Mesenchymal stem cell (in vitro differentiated cells and primary cell): ENCODE measurements at regions not wholly inside any gene's neighbourhood (a gene's known extent, or its start where the extent isn't known, plus 50 kb on each side); places are given as distances from the start of the nearest gene placed in this dataset.
"Not testable (repeated sequence)": the region's sequence is repeated elsewhere in the genome, so short reads cannot be mapped to it uniquely, and the experiment has no call there.

Source experiments
- DNase-seq: peaks from one replicate; pipeline ENCODE4 v3.0.0-alpha.2; 2013
- H2AFZ ChIP-seq: one replicate; pipeline ENCODE4 v1.6.1; 2013; ENCODE audit warnings: low read depth, mild to moderate bottlenecking, control low read depth, inconsistent platforms, low read length, moderate library complexity
- H2AK5ac ChIP-seq: 2 replicates; pipeline ENCODE4 v1.6.1; 2013; ENCODE audit warnings: low read length, moderate library complexity, mild to moderate bottlenecking, inconsistent platforms; ENCODE audit not compliant: severe bottlenecking
- H2BK120ac ChIP-seq: one replicate; pipeline ENCODE4 v1.6.1; 2013; ENCODE audit warnings: low read depth, mild to moderate bottlenecking, inconsistent platforms, low read length, moderate library complexity
- H2BK12ac ChIP-seq, 2 experiments: one replicate each; pipeline ENCODE4 v1.6.1; 2013; ENCODE audit warnings: inconsistent platforms in 2 of 2, low read length in 2 of 2, mild to moderate bottlenecking in 2 of 2, moderate library complexity in 2 of 2, control low read depth in 1 of 2
- H2BK15ac ChIP-seq: one replicate; pipeline ENCODE4 v1.6.1; 2013; ENCODE audit warnings: mild to moderate bottlenecking, low read depth, inconsistent platforms; ENCODE audit not compliant: poor library complexity, severe bottlenecking
- H2BK5ac ChIP-seq: 2 replicates; pipeline ENCODE4 v1.6.1; 2013; ENCODE audit warnings: low read depth, mild to moderate bottlenecking, low read length, control low read depth, inconsistent platforms; ENCODE audit not compliant: poor library complexity, severe bottlenecking
- H3K14ac ChIP-seq, 2 experiments: one replicate each; pipeline ENCODE4 v1.6.1; 2013; ENCODE audit warnings: inconsistent platforms in 2 of 2, low read length in 2 of 2, control low read depth in 1 of 2, mild to moderate bottlenecking in 1 of 2, moderate library complexity in 1 of 2
- H3K18ac ChIP-seq, 2 experiments: one replicate each; pipeline ENCODE4 v1.6.1; 2013; ENCODE audit warnings: inconsistent platforms in 2 of 2, low read length in 2 of 2, control low read depth in 1 of 2, low read depth in 1 of 2, mild to moderate bottlenecking in 1 of 2
- H3K23ac ChIP-seq, 2 experiments: one replicate each; pipeline ENCODE4 v1.6.1; 2013; ENCODE audit warnings: inconsistent platforms in 2 of 2, low read length in 2 of 2, mild to moderate bottlenecking in 2 of 2, moderate library complexity in 2 of 2, control low read depth in 1 of 2
- H3K27ac ChIP-seq: 2 replicates; pipeline ENCODE4 v1.5.1; 2013; ENCODE audit warnings: mild to moderate bottlenecking, moderate library complexity, low read length, control low read depth, inconsistent platforms; ENCODE audit not compliant: poor library complexity, severe bottlenecking
- H3K27me3 ChIP-seq, 2 experiments: 2 replicates each; pipeline versions ENCODE4 v1.6.1 to v1.7.0; 2013; ENCODE audit warnings: low read length in 2 of 2, mild to moderate bottlenecking in 2 of 2, moderate library complexity in 2 of 2, control low read depth in 1 of 2, inconsistent platforms in 1 of 2; ENCODE audit not compliant: control insufficient read depth in 1 of 2, insufficient read depth in 1 of 2
- H3K36me3 ChIP-seq, 2 experiments: 2 replicates each; pipeline versions ENCODE4 v1.6.1 to v1.7.0; 2013; ENCODE audit warnings: low read length in 2 of 2, control low read depth in 1 of 2, inconsistent platforms in 1 of 2, low read depth in 1 of 2, mild to moderate bottlenecking in 1 of 2; ENCODE audit not compliant: insufficient read depth in 2 of 2, control insufficient read depth in 1 of 2
- H3K4ac ChIP-seq, 2 experiments: one replicate each; pipeline ENCODE4 v1.6.1; 2013; ENCODE audit warnings: inconsistent platforms in 2 of 2, low read length in 2 of 2, mild to moderate bottlenecking in 2 of 2, moderate library complexity in 2 of 2, control low read depth in 1 of 2, low read depth in 1 of 2
- H3K4me1 ChIP-seq: 2 replicates; pipeline ENCODE4 v1.6.1; 2013; ENCODE audit warnings: low read depth, low read length, control low read depth; ENCODE audit not compliant: control insufficient read depth, insufficient read depth
- H3K4me2 ChIP-seq: 2 replicates; pipeline ENCODE4 v1.6.1; 2013; ENCODE audit warnings: low read length, mild to moderate bottlenecking, inconsistent platforms; ENCODE audit not compliant: poor library complexity, severe bottlenecking
- H3K4me3 ChIP-seq, 2 experiments: 2 replicates each; pipeline versions ENCODE4 v1.5.1 to v1.7.0; 2013; ENCODE audit warnings: low read length in 2 of 2, mild to moderate bottlenecking in 2 of 2, control low read depth in 1 of 2, low read depth in 1 of 2; ENCODE audit not compliant: insufficient read depth in 1 of 2
- H3K79me1 ChIP-seq: replicated peaks from 2 replicates; pipeline ENCODE4 v1.6.1; 2013; ENCODE audit warnings: mild to moderate bottlenecking, control low read depth, low read length, inconsistent platforms; ENCODE audit not compliant: poor library complexity, severe bottlenecking
- H3K9ac ChIP-seq: 2 replicates; pipeline ENCODE4 v1.7.0; 2013; ENCODE audit warnings: mild to moderate bottlenecking, low read length, moderate library complexity
- H3K9me3 ChIP-seq: 2 replicates; pipeline ENCODE4 v1.7.0; 2013; ENCODE audit warnings: mild to moderate bottlenecking, low read length; ENCODE audit not compliant: control insufficient read depth
- H4K8ac ChIP-seq: one replicate; pipeline ENCODE4 v1.6.1; 2013; ENCODE audit warnings: inconsistent platforms, mild to moderate bottlenecking, low read length, moderate library complexity
- H4K91ac ChIP-seq: one replicate; pipeline ENCODE4 v1.6.1; 2013; ENCODE audit warnings: mild to moderate bottlenecking, low read length, inconsistent platforms
- whole genome bisulfite sequencing: methylation state at CpG from one replicate; pipeline ENCODE4 v1.1.7; 2013; ENCODE audit warnings: mixed read lengths; 5-methylcytosine and 5-hydroxymethylcytosine counted together

DNA sequence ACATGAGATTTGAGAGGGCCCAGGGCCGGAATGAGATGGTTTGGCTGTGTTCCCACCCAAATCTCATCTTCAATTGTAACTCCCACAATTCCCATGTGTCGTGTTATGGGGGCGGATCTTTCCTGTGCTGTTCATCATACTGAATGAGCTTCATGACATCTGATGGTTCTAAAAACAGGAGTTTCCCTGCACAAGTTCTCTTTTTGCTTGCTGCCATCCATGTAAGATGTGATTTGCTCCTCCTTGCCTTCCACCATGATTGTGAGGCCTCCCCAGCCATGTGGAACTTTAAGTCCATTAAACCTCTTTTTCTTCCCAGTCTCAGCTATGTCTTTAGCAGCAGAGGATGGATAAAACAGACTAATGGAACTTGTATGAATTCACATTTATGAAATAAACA, 131.9 kb upstream of the ZC3H15 start:
- not testable (repeated sequence) for H3K4me1 ChIP-seq, H2BK15ac ChIP-seq, H3K9ac ChIP-seq, H3K4me3 ChIP-seq, DNase-seq, H3K79me1 ChIP-seq, H2BK12ac ChIP-seq, H2AFZ ChIP-seq, H3K4me2 ChIP-seq, H3K4ac ChIP-seq, H2AK5ac ChIP-seq, H3K23ac ChIP-seq, H3K14ac ChIP-seq, H2BK120ac ChIP-seq, H2BK5ac ChIP-seq, H4K91ac ChIP-seq, H3K18ac ChIP-seq, H3K27me3 ChIP-seq, H4K8ac ChIP-seq, H3K9me3 ChIP-seq, H3K36me3 ChIP-seq, H3K27ac ChIP-seq
- WGBS = 100% methylated on average over 2 of the region's 3 CpGs

DNA sequence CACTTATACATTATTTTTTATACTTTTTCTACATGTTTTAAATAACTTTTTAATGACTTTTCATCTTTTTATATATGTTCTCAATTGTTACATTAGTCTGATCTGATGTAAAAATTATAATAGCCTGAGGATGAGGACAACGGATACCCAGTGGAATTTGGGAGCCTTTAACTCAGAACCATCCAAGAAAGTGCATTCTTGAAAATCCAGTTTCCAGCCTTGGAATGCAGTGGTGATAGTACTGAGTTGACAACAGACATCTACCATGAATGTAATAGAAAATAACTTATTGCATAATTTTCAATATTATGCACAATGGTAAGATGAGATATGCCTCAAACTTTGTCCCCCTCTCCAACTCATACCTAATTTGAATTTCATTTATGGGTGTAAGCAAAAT, 120.7 kb upstream of the ZC3H15 start:
- H2AFZ ChIP-seq = no peak overlapping the region
- no peak overlapping the region for H2BK12ac ChIP-seq
- H3K23ac ChIP-seq = no peak overlapping the region
- H3K9me3 ChIP-seq = peaks cover 5% of the 10 kb centered on the region
- no peak overlapping the region for H2AK5ac ChIP-seq
- H3K4me1 ChIP-seq = no peaks in the 10 kb centered on the region
- no peak overlapping the region for H2BK120ac ChIP-seq
- no peak for DNase-seq
- no peak overlapping the region for H3K4me2 ChIP-seq
- no peak overlapping the region for H3K27ac ChIP-seq
- peaks cover 1% of the 10 kb centered on the region for H3K79me1 ChIP-seq
- no peak overlapping the region for H4K8ac ChIP-seq
- no peak overlapping the region for H3K4me3 ChIP-seq
- no peak overlapping the region for H2BK15ac ChIP-seq
- no peak overlapping the region for H3K9ac ChIP-seq
- no peaks in the 10 kb centered on the region for H3K27me3 ChIP-seq
- no CpG with 5 or more reads among the region's 1 CpG for WGBS
- no peak overlapping the region for H3K14ac ChIP-seq
- no peak overlapping the region for H2BK5ac ChIP-seq
- no peak overlapping the region for H3K18ac ChIP-seq
- H3K4ac ChIP-seq = no peak overlapping the region
- H3K36me3 ChIP-seq = no peaks in the 10 kb centered on the region
- no peak overlapping the region for H4K91ac ChIP-seq

DNA sequence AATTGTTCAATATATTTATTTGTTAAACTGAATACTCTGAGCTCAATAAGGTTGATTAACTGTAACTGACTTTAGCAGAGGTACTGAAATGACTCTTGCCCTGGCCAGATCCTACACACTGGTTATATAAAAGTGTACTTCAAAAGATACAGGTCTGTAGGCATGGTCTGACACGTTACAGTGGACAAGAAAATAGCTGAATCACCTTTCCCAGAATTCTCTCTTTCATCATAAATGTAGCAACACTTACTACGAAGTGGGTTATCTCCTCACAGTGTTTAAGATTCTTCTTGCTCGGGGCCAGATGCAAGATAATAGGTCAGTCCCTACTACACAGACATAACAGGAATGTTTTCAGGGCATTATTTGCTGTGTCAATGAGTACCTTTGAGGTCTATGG, 107.0 kb upstream of the ZC3H15 start:
- Histone ChIP-seq H3K36me3 (no peaks in the 10 kb centered on the region), H3K4me3 (no peak overlapping the region), H2BK5ac (no peak overlapping the region), H4K8ac (no peak overlapping the region), H3K4me2 (no peak overlapping the region), H4K91ac (no peak overlapping the region), H3K18ac (no peak overlapping the region), H3K9me3 (peaks cover 7% of the 10 kb centered on the region), H2AK5ac (no peak overlapping the region), H3K79me1 (no peaks in the 10 kb centered on the region), H3K23ac (no peak overlapping the region), H3K4me1 (no peaks in the 10 kb centered on the region), H3K27me3 (no peaks in the 10 kb centered on the region), H3K27ac (no peak overlapping the region), H3K4ac (no peak overlapping the region), H2BK12ac (no peak overlapping the region), H3K9ac (no peak overlapping the region), H2AFZ (no peak overlapping the region), H3K14ac (no peak overlapping the region), H2BK120ac (no peak overlapping the region), H2BK15ac (no peak overlapping the region)
- 79% methylated on average over 3 of the region's 3 CpGs for WGBS
- DNase-seq = no peak

DNA sequence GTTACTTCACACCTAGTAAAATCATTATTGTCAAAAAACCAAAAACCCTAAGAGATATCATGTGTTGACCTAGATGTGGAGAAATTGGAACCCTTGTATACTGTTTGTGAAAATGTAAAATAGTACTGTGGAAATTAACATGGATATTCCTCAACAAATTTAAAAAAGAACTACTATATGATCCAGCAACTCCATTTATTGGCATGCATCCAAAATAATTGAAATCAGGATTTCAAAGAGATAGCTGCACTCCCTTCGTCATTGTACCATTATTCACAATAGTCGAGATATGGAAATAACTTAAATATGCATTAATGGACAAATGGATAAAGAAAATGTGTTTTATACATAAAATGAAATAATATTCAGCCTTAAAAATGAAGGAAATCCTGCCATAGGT, 105.3 kb upstream of the ZC3H15 start:
- Histone ChIP-seq H3K27me3 (no peaks in the 10 kb centered on the region), H3K79me1 (no peaks in the 10 kb centered on the region), H2AFZ (no peak overlapping the region), H3K4me1 (no peaks in the 10 kb centered on the region), H3K9me3 (peaks cover 6% of the 10 kb centered on the region), H3K14ac (no peak overlapping the region), H2BK120ac (no peak overlapping the region), H3K4ac (no peak overlapping the region), H2AK5ac (no peak overlapping the region), H3K23ac (no peak overlapping the region), H3K27ac (no peak overlapping the region), H2BK5ac (no peak overlapping the region), H3K36me3 (no peaks in the 10 kb centered on the region), H3K18ac (no peak overlapping the region), H3K4me3 (no peak overlapping the region), H3K9ac (no peak overlapping the region), H2BK15ac (no peak overlapping the region), H3K4me2 (no peak overlapping the region), H4K8ac (no peak overlapping the region), H4K91ac (no peak overlapping the region), H2BK12ac (no peak overlapping the region)
- no peak for DNase-seq
- no CpG with 5 or more reads among the region's 2 CpGs for WGBS
